ENCODE measurements at regions not wholly inside any gene's neighbourhood (a gene's known extent, or its start where the extent isn't known, plus 50 kb on each side); places are given as distances from the start of the nearest gene placed in this dataset.
A peak's percentile ranks its signal among the peaks of the same experiment; 100 is the strongest.

- TF ChIP-seq RAD21 (IDR thresholded peaks at IDR 0.05; ENCODE audit: low read depth), result peak; percentile 63
- no peak for TF ChIP-seq TEAD4 (IDR thresholded peaks at IDR 0.05)
Measured at GRCh38 chr14:56491299-56492285, 88.0 kb upstream of the TMEM260 start.

- TF ChIP-seq TCF12 (IDR thresholded peaks at IDR 0.05; ENCODE audit: low read depth) (no peak), ZBTB7A (IDR thresholded peaks at IDR 0.05; ENCODE audit: low read depth) (no peak), CEBPB (IDR thresholded peaks at IDR 0.05) (no peak), REST (IDR thresholded peaks at IDR 0.05; ENCODE audit: low read depth) (no peak), TAF1 (IDR thresholded peaks at IDR 0.05; ENCODE audit: low read depth) (no peak), FOXM1 (IDR thresholded peaks at IDR 0.05; ENCODE audit: borderline replicate concordance, low read depth) (no peak), USF1 (IDR thresholded peaks at IDR 0.05) (no peak), RAD21 (IDR thresholded peaks at IDR 0.05; ENCODE audit: low read depth) (no peak), MAX (IDR thresholded peaks at IDR 0.05) (no peak), NFIC (IDR thresholded peaks at IDR 0.05) (no peak), TEAD4 (IDR thresholded peaks at IDR 0.05) (no peak), CREB1 (IDR thresholded peaks at IDR 0.05; ENCODE audit: low read depth) (no peak), EGR1 (IDR thresholded peaks at IDR 0.05) (no peak)
Measured at GRCh38 chr14:56494167-56494566, 85.4 kb upstream of the TMEM260 start.

- TF ChIP-seq EP300 (IDR thresholded peaks at IDR 0.05; ENCODE audit: borderline replicate concordance), result no peak
- no peak for TF ChIP-seq CREB1 (IDR thresholded peaks at IDR 0.05; ENCODE audit: low read depth)
- TF ChIP-seq EGR1 (IDR thresholded peaks at IDR 0.05), result no peak
- no peak for TF ChIP-seq USF1 (IDR thresholded peaks at IDR 0.05)
- no peak for TF ChIP-seq RAD21 (IDR thresholded peaks at IDR 0.05; ENCODE audit: low read depth)
- no peak for TF ChIP-seq REST (IDR thresholded peaks at IDR 0.05; ENCODE audit: low read depth)
- TF ChIP-seq TEAD4 (IDR thresholded peaks at IDR 0.05), result no peak
- TF ChIP-seq MAX (IDR thresholded peaks at IDR 0.05), result no peak
- no peak for TF ChIP-seq CEBPB (IDR thresholded peaks at IDR 0.05)
- TF ChIP-seq NFIC (IDR thresholded peaks at IDR 0.05), result no peak
- no peak for TF ChIP-seq TCF12 (IDR thresholded peaks at IDR 0.05; ENCODE audit: low read depth)
- TF ChIP-seq YY1 (IDR thresholded peaks at IDR 0.05; ENCODE audit: low read depth), result no peak
- TF ChIP-seq TAF1 (IDR thresholded peaks at IDR 0.05; ENCODE audit: low read depth), result no peak
- no peak for TF ChIP-seq FOXM1 (IDR thresholded peaks at IDR 0.05; ENCODE audit: borderline replicate concordance, low read depth)
Measured at GRCh38 chr14:56498112-56498511, 81.5 kb upstream of the TMEM260 start.

GRCh38 chr14:56501909-56502530, 77.6 kb upstream of the TMEM260 start:
- TF ChIP-seq CREB1 (IDR thresholded peaks at IDR 0.05; ENCODE audit: low read depth), result no peak

- TF ChIP-seq ZBTB7A (IDR thresholded peaks at IDR 0.05; ENCODE audit: low read depth) (no peak), TAF1 (IDR thresholded peaks at IDR 0.05; ENCODE audit: low read depth) (no peak)
Measured at GRCh38 chr14:56505361-56505760, 74.2 kb upstream of the TMEM260 start.

- TF ChIP-seq MAX (IDR thresholded peaks at IDR 0.05), result no peak
- no peak for TF ChIP-seq CEBPB (IDR thresholded peaks at IDR 0.05)
- TF ChIP-seq FOXM1 (IDR thresholded peaks at IDR 0.05; ENCODE audit: borderline replicate concordance, low read depth), result no peak
- TF ChIP-seq ZBTB7A (IDR thresholded peaks at IDR 0.05; ENCODE audit: low read depth), result no peak
- no peak for TF ChIP-seq CREB1 (IDR thresholded peaks at IDR 0.05; ENCODE audit: low read depth)
- TF ChIP-seq NFIC (IDR thresholded peaks at IDR 0.05), result no peak
- TF ChIP-seq RAD21 (IDR thresholded peaks at IDR 0.05; ENCODE audit: low read depth), result no peak
- TF ChIP-seq TEAD4 (IDR thresholded peaks at IDR 0.05), result no peak
- no peak for TF ChIP-seq REST (IDR thresholded peaks at IDR 0.05; ENCODE audit: low read depth)
Measured at GRCh38 chr14:56512521-56512920, 67.1 kb upstream of the TMEM260 start.
